ENCODE measurements at regions not wholly inside any gene's neighbourhood (a gene's known extent, or its start where the extent isn't known, plus 50 kb on each side); places are given as distances from the start of the nearest gene placed in this dataset.

- in situ Hi-C loops (cut with MboI; ENCODE audit: low sequenced_read_pairs): no loop called here
Observed at GRCh38 chr6:169902070-169902469, 150.6 kb downstream of the ERMARD start.

GRCh38 chr6:169899481-169900145 lies 148.2 kb downstream of the ERMARD start:
- in situ Hi-C loops (cut with MboI; ENCODE audit: low sequenced_read_pairs): no loop called here

- in situ Hi-C loops (cut with MboI; ENCODE audit: low sequenced_read_pairs): no loop called here
Observed at GRCh38 chr6:169898788-169899480, 147.5 kb downstream of the ERMARD start.

GRCh38 chr6:169897601-169898358 lies 146.4 kb downstream of the ERMARD start:
- in situ Hi-C loops (cut with MboI; ENCODE audit: low sequenced_read_pairs): no loop called here

GRCh38 chr6:169896826-169897456 lies 145.5 kb downstream of the ERMARD start:
- in situ Hi-C loops (cut with MboI; ENCODE audit: low sequenced_read_pairs): no loop called here

GRCh38 chr6:169895926-169896761 lies 144.7 kb downstream of the ERMARD start:
- in situ Hi-C loops (cut with MboI; ENCODE audit: low sequenced_read_pairs): no loop called here

- in situ Hi-C loops (cut with MboI; ENCODE audit: low sequenced_read_pairs): no loop called here
Observed at GRCh38 chr6:169895000-169895759, 143.8 kb downstream of the ERMARD start.

GRCh38 chr6:169894377-169894960 lies 143.0 kb downstream of the ERMARD start:
- in situ Hi-C loops (cut with MboI; ENCODE audit: low sequenced_read_pairs): no loop called here

- in situ Hi-C loops (cut with MboI; ENCODE audit: low sequenced_read_pairs): no loop called here
Observed at GRCh38 chr6:169893624-169894023, 142.2 kb downstream of the ERMARD start.

GRCh38 chr6:169891846-169892245 lies 140.4 kb downstream of the ERMARD start:
- in situ Hi-C loops (cut with MboI; ENCODE audit: low sequenced_read_pairs): no loop called here

GRCh38 chr6:169891421-169891820 lies 140.0 kb downstream of the ERMARD start:
- in situ Hi-C loops (cut with MboI; ENCODE audit: low sequenced_read_pairs): no loop called here

GRCh38 chr6:169890901-169891300 lies 139.5 kb downstream of the ERMARD start:
- in situ Hi-C loops (cut with MboI; ENCODE audit: low sequenced_read_pairs): no loop called here

GRCh38 chr6:169890049-169890448 lies 138.6 kb downstream of the ERMARD start:
- in situ Hi-C loops (cut with MboI; ENCODE audit: low sequenced_read_pairs): no loop called here

- in situ Hi-C loops (cut with MboI; ENCODE audit: low sequenced_read_pairs): no loop called here
Observed at GRCh38 chr6:169887529-169888140, 136.2 kb downstream of the ERMARD start.

GRCh38 chr6:169886631-169887227 lies 135.3 kb downstream of the ERMARD start:
- in situ Hi-C loops (cut with MboI; ENCODE audit: low sequenced_read_pairs): no loop called here

GRCh38 chr6:169885831-169886230 lies 134.4 kb downstream of the ERMARD start:
- in situ Hi-C loops (cut with MboI; ENCODE audit: low sequenced_read_pairs): no loop called here

- in situ Hi-C loops (cut with MboI; ENCODE audit: low sequenced_read_pairs): no loop called here
Observed at GRCh38 chr6:169885131-169885530, 133.7 kb downstream of the ERMARD start.

GRCh38 chr6:169884158-169884557 lies 132.7 kb downstream of the ERMARD start:
- in situ Hi-C loops (cut with MboI; ENCODE audit: low sequenced_read_pairs): no loop called here

GRCh38 chr6:169883316-169883715 lies 131.9 kb downstream of the ERMARD start:
- in situ Hi-C loops (cut with MboI; ENCODE audit: low sequenced_read_pairs): no loop called here

Data from HL-60/S4 (cell line).